CD4-positive, alpha-beta T cell treated with Interleukin-2 at 100 ng/mL for 4 hours (primary cell): ENCODE measurements at regions not wholly inside any gene's neighbourhood (a gene's known extent, or its start where the extent isn't known, plus 50 kb on each side); places are given as distances from the start of the nearest gene placed in this dataset.
"Not testable (repeated sequence)": the region's sequence is repeated elsewhere in the genome, so short reads cannot be mapped to it uniquely, and the experiment has no call there.

ENCODE experiments used
- DNase-seq: peaks from one replicate; pipeline ENCODE4 v3.0.0-alpha.2; 2020; ENCODE audit warnings: low spot score

- DNase-seq, result no peak
Observed at GRCh38 chr5:67561151-67561932, 364.7 kb upstream of the CD180 start.

- DNase-seq, result no peak
Observed at GRCh38 chr5:67552773-67553172, 356.2 kb upstream of the CD180 start.

GRCh38 chr5:67549947-67550346 lies 353.3 kb upstream of the CD180 start:
- DNase-seq, result no peak

GRCh38 chr5:67549296-67549618 lies 352.7 kb upstream of the CD180 start:
- no peak for DNase-seq

GRCh38 chr5:67548520-67549295 lies 352.1 kb upstream of the CD180 start:
- DNase-seq, result no peak

GRCh38 chr5:67547682-67548081 lies 351.1 kb upstream of the CD180 start:
- no peak for DNase-seq

GRCh38 chr5:67544942-67545341 lies 348.3 kb upstream of the CD180 start:
- not testable (repeated sequence) for DNase-seq

GRCh38 chr5:67543720-67544270 lies 347.2 kb upstream of the CD180 start:
- DNase-seq, result no peak

- DNase-seq, result no peak
Observed at GRCh38 chr5:67542479-67542878, 345.9 kb upstream of the CD180 start.

GRCh38 chr5:67541875-67542274 lies 345.3 kb upstream of the CD180 start:
- DNase-seq, result no peak

GRCh38 chr5:67538855-67539506 lies 342.4 kb upstream of the CD180 start:
- no peak for DNase-seq

- DNase-seq, result peak; percentile 11
Observed at GRCh38 chr5:67537439-67538148, 341.0 kb upstream of the CD180 start.

- no peak for DNase-seq
Observed at GRCh38 chr5:67536866-67537265, 340.3 kb upstream of the CD180 start.

GRCh38 chr5:67530609-67531255 lies 334.1 kb upstream of the CD180 start:
- no peak for DNase-seq

- no peak for DNase-seq
Observed at GRCh38 chr5:67528953-67529352, 332.4 kb upstream of the CD180 start.

- no peak for DNase-seq
Observed at GRCh38 chr5:67526793-67527192, 330.2 kb upstream of the CD180 start.

GRCh38 chr5:67520161-67520908 lies 323.7 kb upstream of the CD180 start:
- no peak for DNase-seq

- no peak for DNase-seq
Observed at GRCh38 chr5:67518227-67518626, 321.6 kb upstream of the CD180 start.

GRCh38 chr5:67516948-67517565 lies 320.5 kb upstream of the CD180 start:
- DNase-seq, result no peak

GRCh38 chr5:67515762-67516161 lies 319.2 kb upstream of the CD180 start:
- no peak for DNase-seq
